ENCODE measurements at regions not wholly inside any gene's neighbourhood (a gene's known extent, or its start where the extent isn't known, plus 50 kb on each side); places are given as distances from the start of the nearest gene placed in this dataset.

- Histone ChIP-seq H3K27me3 (no peaks in the 10 kb centered on the region), H3K27ac (no peak overlapping the region), H3K4me3 (replicated peaks in 1 of 3) (no peak overlapping the region), H3K4me1 (no peaks in the 10 kb centered on the region), H3K36me3 (no peaks in the 10 kb centered on the region), H3K9me3 (no peaks in the 10 kb centered on the region)
- intact Hi-C loops (cut with DNase I): no loop called here
- TF ChIP-seq CTCF (IDR thresholded peaks at IDR 0.05) (no peak), POLR2A (IDR thresholded peaks at IDR 0.05) (no peak)
- no peak for DNase-seq
- 81 to 85% methylated on average over 4 of the region's 4 CpGs for WGBS, 2 donors
Observed at GRCh38 chr6:90788781-90789180, 201.9 kb upstream of the MAP3K7 start.

GRCh38 chr6:90787446-90787845 lies 200.6 kb upstream of the MAP3K7 start:
- intact Hi-C loops (cut with DNase I): no loop called here
- Histone ChIP-seq H3K4me1 (no peaks in the 10 kb centered on the region), H3K27me3 (no peaks in the 10 kb centered on the region), H3K9me3 (no peaks in the 10 kb centered on the region), H3K27ac (no peak overlapping the region), H3K36me3 (no peaks in the 10 kb centered on the region), H3K4me3 (replicated peaks in 1 of 3) (no peak overlapping the region)
- 74 to 86% methylated on average over 3 of the region's 3 CpGs for WGBS, 2 donors
- TF ChIP-seq CTCF (IDR thresholded peaks at IDR 0.05) (no peak), POLR2A (IDR thresholded peaks at IDR 0.05) (no peak)
- no peak for DNase-seq

- no peak for TF ChIP-seq POLR2A (IDR thresholded peaks at IDR 0.05)
- TF ChIP-seq CTCF (IDR thresholded peaks at IDR 0.05): no peak
- intact Hi-C loops (cut with DNase I): no loop called here
- DNase-seq: no peak
- no peaks in the 10 kb centered on the region for H3K4me1 ChIP-seq
- H3K36me3 ChIP-seq: no peaks in the 10 kb centered on the region
- H3K9me3 ChIP-seq: no peaks in the 10 kb centered on the region
- no peaks in the 10 kb centered on the region for H3K27me3 ChIP-seq
- 88 to 96% methylated on average over 3 of the region's 3 CpGs for WGBS, 2 donors
- no peak overlapping the region for H3K4me3 ChIP-seq (replicated peaks in 1 of 3)
- H3K27ac ChIP-seq: no peak overlapping the region
Observed at GRCh38 chr6:90780778-90781177, 193.9 kb upstream of the MAP3K7 start.

- intact Hi-C loops (cut with DNase I): no loop called here
- WGBS, 2 donors: 65 to 83% methylated on average over 1 of the region's 1 CpG
- no peak for DNase-seq
Observed at GRCh38 chr6:90780141-90780540, 193.3 kb upstream of the MAP3K7 start.

More at GRCh38 chr6:90780141-90780540, 193.3 kb upstream of the MAP3K7 start:
- Histone ChIP-seq H3K27me3 (no peaks in the 10 kb centered on the region), H3K36me3 (no peaks in the 10 kb centered on the region), H3K27ac (no peak overlapping the region), H3K9me3 (no peaks in the 10 kb centered on the region), H3K4me3 (replicated peaks in 1 of 3) (no peak overlapping the region), H3K4me1 (no peaks in the 10 kb centered on the region)
- TF ChIP-seq POLR2A (IDR thresholded peaks at IDR 0.05) (no peak), CTCF (IDR thresholded peaks at IDR 0.05) (no peak)

Data from thyroid gland (tissue), 4 donors.